ENCODE measurements at regions not wholly inside any gene's neighbourhood (a gene's known extent, or its start where the extent isn't known, plus 50 kb on each side); places are given as distances from the start of the nearest gene placed in this dataset.

- Histone ChIP-seq H3K9ac (ENCODE audit: low read depth, low read length, poor library complexity, severe bottlenecking) (no peak overlapping the region), H4K20me1 (ENCODE audit: insufficient read depth, low read length, poor library complexity, severe bottlenecking) (no peaks in the 10 kb centered on the region), H3F3A (ENCODE audit: low read depth) (no peaks in the 10 kb centered on the region), H3K27me3 (ENCODE audit: insufficient read depth, low read length, poor library complexity, severe bottlenecking) (no peaks in the 10 kb centered on the region), H2AFZ (ENCODE audit: low read length) (no peak overlapping the region), H3K4me1 (ENCODE audit: insufficient read depth, low read length, poor library complexity, severe bottlenecking) (no peaks in the 10 kb centered on the region), H3K79me2 (ENCODE audit: insufficient read depth, low read length) (no peaks in the 10 kb centered on the region), H3K4me2 (ENCODE audit: low read depth, low read length, poor library complexity, severe bottlenecking) (no peak overlapping the region), H3K9me2 (replicated peaks; ENCODE audit: low read depth, low read length) (peaks cover 3% of the 10 kb centered on the region; the same call in 1 of the 2 replicates), H3K9me3 (ENCODE audit: insufficient read depth, low read depth, low read length) (no peaks in the 10 kb centered on the region), H3K36me3 (ENCODE audit: insufficient read depth, low read length) (no peaks in the 10 kb centered on the region), H3K4me3 (ENCODE audit: low read length, poor library complexity, severe bottlenecking) (no peak overlapping the region)
- TF ChIP-seq EZH2phosphoT487 (IDR thresholded peaks at IDR 0.05; ENCODE audit: borderline replicate concordance) (no peak), CTCF (conservative IDR thresholded peaks at IDR 0.05; ENCODE audit: low read length) (no peak)
These were observed 265.9 kb upstream of the RPS23 start for GRCh38 chr5:82544004-82544403.

GRCh38 chr5:82540301-82540700 lies 262.1 kb upstream of the RPS23 start:
- Histone ChIP-seq H3K36me3 (ENCODE audit: insufficient read depth, low read length) (no peaks in the 10 kb centered on the region), H3K9me3 (ENCODE audit: insufficient read depth, low read depth, low read length) (no peaks in the 10 kb centered on the region), H3K9ac (ENCODE audit: low read depth, low read length, poor library complexity, severe bottlenecking) (no peak overlapping the region), H4K20me1 (ENCODE audit: insufficient read depth, low read length, poor library complexity, severe bottlenecking) (no peaks in the 10 kb centered on the region), H3K27me3 (ENCODE audit: insufficient read depth, low read length, poor library complexity, severe bottlenecking) (no peaks in the 10 kb centered on the region), H3F3A (ENCODE audit: low read depth) (no peaks in the 10 kb centered on the region), H3K4me2 (ENCODE audit: low read depth, low read length, poor library complexity, severe bottlenecking) (no peak overlapping the region), H3K79me2 (ENCODE audit: insufficient read depth, low read length) (no peaks in the 10 kb centered on the region), H3K4me3 (ENCODE audit: low read length, poor library complexity, severe bottlenecking) (no peak overlapping the region), H3K4me1 (ENCODE audit: insufficient read depth, low read length, poor library complexity, severe bottlenecking) (no peaks in the 10 kb centered on the region), H3K9me2 (replicated peaks; ENCODE audit: low read depth, low read length) (peaks cover 3% of the 10 kb centered on the region; the same call in 1 of the 2 replicates), H2AFZ (ENCODE audit: low read length) (no peak overlapping the region)
- no peak for TF ChIP-seq EZH2phosphoT487 (IDR thresholded peaks at IDR 0.05; ENCODE audit: borderline replicate concordance)
- TF ChIP-seq CTCF (conservative IDR thresholded peaks at IDR 0.05; ENCODE audit: low read length), result no peak

- Histone ChIP-seq H2AFZ (ENCODE audit: low read length) (no peak overlapping the region), H3K4me2 (ENCODE audit: low read depth, low read length, poor library complexity, severe bottlenecking) (no peak overlapping the region), H3K9me2 (replicated peaks; ENCODE audit: low read depth, low read length) (peaks cover 3% of the 10 kb centered on the region; the same call in 1 of the 2 replicates), H3K36me3 (ENCODE audit: insufficient read depth, low read length) (no peaks in the 10 kb centered on the region), H3F3A (ENCODE audit: low read depth) (no peaks in the 10 kb centered on the region), H3K27me3 (ENCODE audit: insufficient read depth, low read length, poor library complexity, severe bottlenecking) (no peaks in the 10 kb centered on the region), H3K4me1 (ENCODE audit: insufficient read depth, low read length, poor library complexity, severe bottlenecking) (no peaks in the 10 kb centered on the region), H4K20me1 (ENCODE audit: insufficient read depth, low read length, poor library complexity, severe bottlenecking) (no peaks in the 10 kb centered on the region), H3K9me3 (ENCODE audit: insufficient read depth, low read depth, low read length) (no peaks in the 10 kb centered on the region), H3K79me2 (ENCODE audit: insufficient read depth, low read length) (no peaks in the 10 kb centered on the region), H3K9ac (ENCODE audit: low read depth, low read length, poor library complexity, severe bottlenecking) (no peak overlapping the region), H3K4me3 (ENCODE audit: low read length, poor library complexity, severe bottlenecking) (no peak overlapping the region)
- TF ChIP-seq EZH2phosphoT487 (IDR thresholded peaks at IDR 0.05; ENCODE audit: borderline replicate concordance) (no peak), CTCF (conservative IDR thresholded peaks at IDR 0.05; ENCODE audit: low read length) (no peak)
These were observed 260.3 kb upstream of the RPS23 start for GRCh38 chr5:82538339-82539034.

Measured in Loucy (cell line).